Heart left ventricle (tissue), 16 donors: ENCODE measurements at regions not wholly inside any gene's neighbourhood (a gene's known extent, or its start where the extent isn't known, plus 50 kb on each side); places are given as distances from the start of the nearest gene placed in this dataset.
A peak's percentile ranks its signal among the peaks of the same experiment; 100 is the strongest.

Experiments used
- ATAC-seq, 4 donors: fragments of 200-7000 bp; cut with Tn5 transposase; one replicate each; pipeline ENCODE4 v1.9.1; 2020 to 2022; ENCODE audit warnings: moderate library complexity in 4 of 4, mild to moderate bottlenecking in 3 of 4, moderate number of reproducible peaks in 1 of 4
- DNase-seq, 5 donors: peaks; one replicate each; pipeline ENCODE4 v3.0.0-alpha.2; 2020
- H3K27ac ChIP-seq, 12 donors: fragments of 200-600 bp; sonication (generic) in 4 of 12; one replicate each; pipeline versions ENCODE4 v1.5.0 to v1.8.0; 2016 to 2022; ENCODE audit warnings: mild to moderate bottlenecking in 2 of 12
- H3K27me3 ChIP-seq, 9 donors: fragments of 200-600 bp; sonication (generic) in 2 of 9; one replicate each; pipeline versions ENCODE4 v1.5.1 to v1.8.0; 2016 to 2022; ENCODE audit warnings: mild to moderate bottlenecking in 3 of 9
- H3K36me3 ChIP-seq, 9 donors: fragments of 200-600 bp; sonication (generic) in 2 of 9; one replicate each; pipeline versions ENCODE4 v1.5.0 to v1.8.0; 2018 to 2022; ENCODE audit warnings: mild to moderate bottlenecking in 2 of 9
- H3K4me1 ChIP-seq, 12 donors: fragments of 200-600 bp; sonication (generic) in 4 of 12; one replicate each; pipeline versions ENCODE4 v1.5.0 to v1.8.0; 2016 to 2022; ENCODE audit warnings: mild to moderate bottlenecking in 3 of 12
- H3K4me3 ChIP-seq, 12 donors: fragments of 200-600 bp; sonication (generic) in 4 of 12; one replicate each; pipeline versions ENCODE4 v1.5.0 to v1.8.0; 2017 to 2022; ENCODE audit warnings: mild to moderate bottlenecking in 9 of 12, moderate library complexity in 4 of 12
- H3K9me3 ChIP-seq, 12 donors: fragments of 200-600 bp; sonication (generic) in 4 of 12; one replicate each; pipeline versions ENCODE4 v1.5.0 to v1.8.0; 2016 to 2022; ENCODE audit warnings: mild to moderate bottlenecking in 1 of 12
- POLR2A ChIP-seq, 2 donors: fragments of 450-650 bp; IDR thresholded peaks; one replicate each; pipeline ENCODE4 v1.6.1; 2017; ENCODE audit warnings: antibody characterized with exemption in 2 of 2, mild to moderate bottlenecking in 2 of 2, moderate library complexity in 2 of 2
- WGBS, 4 donors: extraction: QIAGEN DNeasy Blood & Tissue Kit in 2 of 4; methylation state at CpG; one replicate each; pipeline versions ENCODE4 v1.1.5 to v1.1.7; 2013 to 2018; 5-methylcytosine and 5-hydroxymethylcytosine counted together
- intact Hi-C, 10 donors: fragments of 100-400 bp; cut with DNase I; formaldehyde crosslinking; loops; one replicate each; pipeline versions ENCODE4 v1.11.1 to v1.14.2; 2022
- TF ChIP-seq, protein P1 (sequence below), 12 donors: fragments of 200-600 bp; sonication (generic) in 4 of 12; IDR thresholded peaks; one replicate each; pipeline versions ENCODE4 v1.5.0 to v1.8.0; 2018 to 2022; ENCODE audit warnings: antibody characterized with exemption in 12 of 12, mild to moderate bottlenecking in 5 of 12
- donor health status: ischemic (EF 13 %, LVEDD 7.1; RV severe dilation, severe dysfunction).
- donor health status: healthy with polysubstance abuse.
- donor health status: DM: no; HTN: yes; CAD: no.
- donor health status: DM: no; HTN: no; CAD: no.
- donor health status: ischemic (EF 25% LVEDD 6.9; RV normal size, moderate dysfunction).
- donor health status: ischemic (EF 25% LVEDD 5.7; RV mildly dilated, moderate dysfunction).
- donor health status: healthy.
- donor health status: DM: yes; HTN: yes; CAD: no.
- donor health status: ischemic (EF 35%, LVEDD 5.7; RV mildly dilated, moderate dysfunction).
- donor health status: nonischemic (EF 11% LVEDD 7.7; RV severe dilation, severe dysfunction).
- donor health status: DM: yes; HTN: yes; CAD: no.
- donor health status: PGD.
- donor health status: ischemic (EF 29% LVEDD 5.4; RV normal size, mild dysfunction).
- donor health status: nonischemic (EF 23%, LVEDD 6.1; RV moderate dilation, normal function).

- no peak for DNase-seq
- TF ChIP-seq POLR2A (IDR thresholded peaks at IDR 0.05) = no peak
- TF ChIP-seq, protein P1, sequence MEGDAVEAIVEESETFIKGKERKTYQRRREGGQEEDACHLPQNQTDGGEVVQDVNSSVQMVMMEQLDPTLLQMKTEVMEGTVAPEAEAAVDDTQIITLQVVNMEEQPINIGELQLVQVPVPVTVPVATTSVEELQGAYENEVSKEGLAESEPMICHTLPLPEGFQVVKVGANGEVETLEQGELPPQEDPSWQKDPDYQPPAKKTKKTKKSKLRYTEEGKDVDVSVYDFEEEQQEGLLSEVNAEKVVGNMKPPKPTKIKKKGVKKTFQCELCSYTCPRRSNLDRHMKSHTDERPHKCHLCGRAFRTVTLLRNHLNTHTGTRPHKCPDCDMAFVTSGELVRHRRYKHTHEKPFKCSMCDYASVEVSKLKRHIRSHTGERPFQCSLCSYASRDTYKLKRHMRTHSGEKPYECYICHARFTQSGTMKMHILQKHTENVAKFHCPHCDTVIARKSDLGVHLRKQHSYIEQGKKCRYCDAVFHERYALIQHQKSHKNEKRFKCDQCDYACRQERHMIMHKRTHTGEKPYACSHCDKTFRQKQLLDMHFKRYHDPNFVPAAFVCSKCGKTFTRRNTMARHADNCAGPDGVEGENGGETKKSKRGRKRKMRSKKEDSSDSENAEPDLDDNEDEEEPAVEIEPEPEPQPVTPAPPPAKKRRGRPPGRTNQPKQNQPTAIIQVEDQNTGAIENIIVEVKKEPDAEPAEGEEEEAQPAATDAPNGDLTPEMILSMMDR (IDR thresholded peaks at IDR 0.05) = no peak
- no peaks in the 10 kb centered on the region for H3K36me3 ChIP-seq
- peaks cover 0 to 12% (median 4%) of the 10 kb centered on the region in 12 donors for H3K4me1 ChIP-seq
- intact Hi-C loops = loop anchor here in 2 of 10 donors (5.0 to 10.0 kb wide), 2 partner anchors 165 to 343 kb away; no protein-coding TSS in a partner anchor
- 48 to 64% (median 55%) methylated on average over 3 of the region's 3 CpGs for WGBS, 4 donors
- no peak overlapping the region for H3K4me3 ChIP-seq
- no peak for ATAC-seq
- H3K27me3 ChIP-seq = peaks cover 0 to 11% (median 0%) of the 10 kb centered on the region in 9 donors
- no peaks in the 10 kb centered on the region for H3K9me3 ChIP-seq
- H3K27ac ChIP-seq = no peak overlapping the region
Measured at GRCh38 chr9:90100014-90100413, 495.2 kb downstream of the GADD45G start.

GRCh38 chr9:90102292-90102901 lies 497.6 kb downstream of the GADD45G start:
- peaks cover 0 to 29% (median 10%) of the 10 kb centered on the region in 12 donors for H3K4me1 ChIP-seq
- no peak overlapping the region for H3K27ac ChIP-seq
- no peaks in the 10 kb centered on the region for H3K9me3 ChIP-seq
- WGBS, 4 donors = 15 to 22% (median 17%) methylated on average over 4 to 6 of the region's 6 CpGs
- no peaks in the 10 kb centered on the region for H3K27me3 ChIP-seq
- H3K36me3 ChIP-seq = no peaks in the 10 kb centered on the region
- ATAC-seq (peak; percentile 58 to 89 (median 83)), DNase-seq (peak; percentile 78 to 88 (median 80))
- H3K4me3 ChIP-seq = no peak overlapping the region
- TF ChIP-seq POLR2A (IDR thresholded peaks at IDR 0.05) = no peak
- TF ChIP-seq, protein P1 (IDR thresholded peaks at IDR 0.05) = peak; percentile 58 to 83 (median 78)
- intact Hi-C loops = loop anchor here in 7 of 10 donors (1.0 to 10.0 kb wide), 5 partner anchors 168 to 504 kb away; no protein-coding TSS in a partner anchor

DNA sequence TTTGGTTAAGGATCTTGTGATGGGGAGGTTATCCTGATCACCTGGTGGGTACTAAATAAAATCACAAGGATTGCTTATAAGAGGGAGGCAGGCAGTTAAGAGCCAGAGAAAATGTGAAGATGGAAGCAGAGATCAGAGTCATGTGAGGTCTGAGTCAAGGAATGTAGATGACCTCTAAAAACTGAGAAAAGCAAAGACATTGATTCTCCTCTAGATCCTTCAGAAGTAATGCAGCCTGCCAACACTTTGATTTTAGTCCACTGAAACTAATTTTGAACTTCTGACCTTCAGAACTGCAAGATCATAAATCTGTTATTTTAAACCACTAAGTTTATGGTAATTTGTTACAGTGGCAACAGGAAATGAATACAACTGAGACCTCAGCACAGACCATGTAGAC lies 499.0 kb downstream of the GADD45G start:
- H3K27me3 ChIP-seq = no peaks in the 10 kb centered on the region
- no peak for TF ChIP-seq POLR2A (IDR thresholded peaks at IDR 0.05)
- TF ChIP-seq, protein P1 (IDR thresholded peaks at IDR 0.05) = no peak
- peaks cover 0 to under 1% (median 0%) of the 10 kb centered on the region in 12 donors for H3K9me3 ChIP-seq
- ATAC-seq = no peak
- no peak overlapping the region for H3K4me3 ChIP-seq
- no peaks in the 10 kb centered on the region for H3K36me3 ChIP-seq
- intact Hi-C loops = loop anchor here in 4 of 10 donors (2.0 to 10.0 kb wide), 3 partner anchors 169 to 501 kb away; no protein-coding TSS in a partner anchor
- no peak for DNase-seq
- H3K27ac ChIP-seq = no peak overlapping the region
- peaks cover 0 to 37% (median 22%) of the 10 kb centered on the region in 12 donors for H3K4me1 ChIP-seq

DNA sequence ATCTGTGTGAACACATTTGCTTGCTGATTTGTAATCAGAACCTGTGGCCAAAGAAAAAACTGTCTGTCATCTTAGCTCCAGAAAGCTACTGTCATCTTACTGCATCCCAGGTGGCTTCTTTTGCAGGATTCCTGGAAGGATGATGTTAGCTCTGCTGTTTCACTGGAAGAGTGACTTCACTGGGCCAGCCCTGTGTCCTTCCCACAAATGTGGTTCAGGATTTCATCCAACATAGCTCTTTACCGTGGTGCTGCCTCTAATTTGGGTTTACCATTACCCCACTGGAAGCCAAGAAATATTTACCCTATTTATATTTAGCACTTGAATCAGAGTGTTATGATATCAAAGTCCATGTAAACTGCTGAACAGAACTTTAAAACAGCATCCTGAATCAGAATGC lies 501.0 kb downstream of the GADD45G start:
- TF ChIP-seq, protein P1 (IDR thresholded peaks at IDR 0.05) = no peak
- no peak for TF ChIP-seq POLR2A (IDR thresholded peaks at IDR 0.05)
- peaks cover 0 to 9% (median 0%) of the 10 kb centered on the region in 12 donors for H3K9me3 ChIP-seq
- H3K4me1 ChIP-seq = peaks cover 0 to 37% (median 22%) of the 10 kb centered on the region in 12 donors
- intact Hi-C loops = loop anchor here in 2 of 10 donors (5.0 to 10.0 kb wide), 2 partner anchors 171 to 228 kb away; no protein-coding TSS in a partner anchor
- no peaks in the 10 kb centered on the region for H3K27me3 ChIP-seq
- WGBS, 4 donors = 18 to 19% (median 18%) methylated on average over 1 of the region's 1 CpG
- no peak for DNase-seq
- ATAC-seq = peak in 2 of 4 donors; percentile 4 to 38
- peak overlapping the region in 9 of 12 donors; percentile 1 to 80 (median 65) for H3K27ac ChIP-seq
- no peaks in the 10 kb centered on the region for H3K36me3 ChIP-seq
- H3K4me3 ChIP-seq = no peak overlapping the region
